PC-9 (cell line): ENCODE measurements at regions not wholly inside any gene's neighbourhood (a gene's known extent, or its start where the extent isn't known, plus 50 kb on each side); places are given as distances from the start of the nearest gene placed in this dataset.

ENCODE experiments used
- BruUV-seq: library from RNA; stranded (reverse); fragments of 400-500 nt; replicated peaks from 2 replicates; lab custom pipeline; 2021; lab: Mats Ljungman, UMichigan
- CTCF ChIA-PET: fragments of 300-600 bp; sonication (Branson Sonifier 250); formaldehyde crosslinking; loops from one replicate; lab custom pipeline; 2022; ENCODE audit warnings: antibody characterized with exemption; lab: Charles Lee
- POLR2A ChIA-PET: fragments of 300-600 bp; sonication (Branson Sonifier 250); formaldehyde crosslinking; loops from one replicate; lab custom pipeline; 2022; ENCODE audit warnings: antibody characterized with exemption; ENCODE audit not compliant: unreplicated experiment; lab: Charles Lee
- DNase-seq, 2 experiments: peaks; one replicate each; pipeline versions ENCODE4 v3.0.0 to v3.0.0-alpha.2; 2015 to 2022; ENCODE audit warnings: mixed read lengths in 1 of 2
- H2AFZ ChIP-seq: fragments of 200-600 bp; sonication (generic); 2 replicates; pipeline ENCODE4 v1.8.1; 2017; ENCODE audit warnings: antibody characterized with exemption
- H3F3A ChIP-seq: fragments of 200-600 bp; sonication (generic); 2 replicates; pipeline ENCODE4 v1.8.1; 2017; ENCODE audit warnings: antibody characterized with exemption, mild to moderate bottlenecking, low read depth; ENCODE audit not compliant: insufficient read depth
- H3K27ac ChIP-seq: fragments of 200-600 bp; sonication (generic); 2 replicates; pipeline ENCODE4 v1.6.1; 2016; ENCODE audit warnings: mixed run types
- H3K27me3 ChIP-seq: fragments of 200-600 bp; sonication (generic); 2 replicates; pipeline ENCODE4 v1.6.1; 2016; ENCODE audit warnings: low read depth, mixed run types; ENCODE audit not compliant: insufficient read depth
- H3K36me3 ChIP-seq: fragments of 200-600 bp; sonication (generic); 2 replicates; pipeline ENCODE4 v1.6.1; 2016; ENCODE audit warnings: low read depth, mixed run types
- H3K4me1 ChIP-seq: fragments of 200-600 bp; sonication (generic); replicated peaks from 2 replicates; pipeline ENCODE4 v1.6.1; 2016; ENCODE audit warnings: mixed run types; ENCODE audit not compliant: insufficient read depth
- H3K4me2 ChIP-seq: fragments of 200-600 bp; sonication (generic); 2 replicates; pipeline ENCODE4 v1.6.1; 2017; ENCODE audit warnings: mixed run types
- H3K4me3 ChIP-seq: fragments of 200-600 bp; sonication (generic); 2 replicates; pipeline ENCODE4 v1.6.1; 2016; ENCODE audit warnings: mixed run types
- H3K79me2 ChIP-seq: fragments of 200-600 bp; sonication (generic); 2 replicates; pipeline ENCODE4 v1.6.1; 2017; ENCODE audit warnings: low read depth, mixed run types
- H3K9me2 ChIP-seq: fragments of 200-600 bp; sonication (generic); 2 replicates; pipeline ENCODE4 v1.8.1; 2017; ENCODE audit warnings: mild to moderate bottlenecking; ENCODE audit not compliant: insufficient read depth
- H3K9me3 ChIP-seq: fragments of 200-600 bp; sonication (generic); 2 replicates; pipeline ENCODE4 v1.8.1; 2016; ENCODE audit warnings: low read depth; ENCODE audit not compliant: insufficient read depth
- H4K20me1 ChIP-seq: fragments of 200-600 bp; sonication (generic); 2 replicates; pipeline ENCODE4 v1.8.1; 2017; ENCODE audit not compliant: insufficient read depth
- EZH2 ChIP-seq: fragments of 200-600 bp; sonication (generic); IDR thresholded peaks from 2 replicates; pipeline ENCODE4 v1.8.0; 2017; ENCODE audit warnings: antibody characterized with exemption, low read depth
- intact Hi-C: fragments of 100-400 bp; cut with micrococcal nuclease; formaldehyde crosslinking; loops from one replicate; pipeline ENCODE4 v1.10.0; 2022; ENCODE audit not compliant: unreplicated experiment
- TF ChIP-seq, protein P1 (sequence below): fragments of 200-600 bp; sonication (generic); conservative IDR thresholded peaks from 2 replicates; pipeline ENCODE4 v1.6.1; 2017; ENCODE audit warnings: mixed run types, antibody characterized with exemption, mild to moderate bottlenecking, moderate library complexity

DNA sequence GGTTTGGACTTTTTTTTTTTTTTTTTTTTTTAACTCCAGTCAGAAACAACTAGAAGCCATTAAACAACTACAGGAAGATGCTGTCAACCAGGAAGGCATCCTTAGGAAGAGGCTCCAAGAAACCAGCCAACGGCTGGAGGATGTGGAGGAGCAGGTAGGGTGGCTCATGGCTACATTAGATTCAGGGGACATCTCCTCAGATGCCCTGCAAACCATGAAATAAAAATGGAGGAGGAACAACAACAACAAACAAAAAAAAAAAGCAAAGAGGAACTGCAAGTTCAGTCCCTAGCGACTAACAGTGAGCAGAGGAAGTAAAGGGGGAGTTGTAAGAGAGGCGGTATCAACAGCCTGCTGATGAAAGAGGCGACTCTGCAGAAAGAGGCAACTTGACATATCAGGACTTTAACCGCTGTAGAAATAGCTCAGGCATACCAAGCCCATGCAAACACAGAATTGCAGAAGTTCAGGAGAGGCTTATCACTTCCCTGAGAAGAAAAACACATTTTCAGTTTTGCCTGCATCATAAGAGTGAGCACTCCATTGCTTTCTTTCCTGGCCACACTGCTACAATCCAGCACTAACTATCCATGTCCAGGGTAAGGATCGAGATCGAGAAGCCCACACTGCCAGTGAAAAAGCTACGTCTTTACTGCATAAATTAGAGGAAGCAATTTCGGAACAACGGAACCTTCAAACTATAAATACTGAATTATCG is 103.5 kb upstream of the BCAT1 start:
- Histone ChIP-seq H3K4me1 (no peaks in the 10 kb centered on the region), H3K79me2 (no peaks in the 10 kb centered on the region), H2AFZ (no peak overlapping the region; the same call in 1 of the 2 replicates), H3K4me3 (no peak overlapping the region), H3K27me3 (0 out of 2 replicates have a peak, but pooled peaks cover 8% of the 10 kb centered on the region), H3K4me2 (no peak overlapping the region), H3K27ac (no peak overlapping the region), H3K9me3 (no peaks in the 10 kb centered on the region), H3F3A (no peaks in the 10 kb centered on the region), H3K36me3 (no peaks in the 10 kb centered on the region), H3K9me2 (no peaks in the 10 kb centered on the region), H4K20me1 (no peaks in the 10 kb centered on the region)
- ChIA-PET POLR2A (no interaction called here), CTCF (no interaction called here)
- BruUV-seq = no TSS peak
- no peak for DNase-seq
- TF ChIP-seq, protein P1, sequence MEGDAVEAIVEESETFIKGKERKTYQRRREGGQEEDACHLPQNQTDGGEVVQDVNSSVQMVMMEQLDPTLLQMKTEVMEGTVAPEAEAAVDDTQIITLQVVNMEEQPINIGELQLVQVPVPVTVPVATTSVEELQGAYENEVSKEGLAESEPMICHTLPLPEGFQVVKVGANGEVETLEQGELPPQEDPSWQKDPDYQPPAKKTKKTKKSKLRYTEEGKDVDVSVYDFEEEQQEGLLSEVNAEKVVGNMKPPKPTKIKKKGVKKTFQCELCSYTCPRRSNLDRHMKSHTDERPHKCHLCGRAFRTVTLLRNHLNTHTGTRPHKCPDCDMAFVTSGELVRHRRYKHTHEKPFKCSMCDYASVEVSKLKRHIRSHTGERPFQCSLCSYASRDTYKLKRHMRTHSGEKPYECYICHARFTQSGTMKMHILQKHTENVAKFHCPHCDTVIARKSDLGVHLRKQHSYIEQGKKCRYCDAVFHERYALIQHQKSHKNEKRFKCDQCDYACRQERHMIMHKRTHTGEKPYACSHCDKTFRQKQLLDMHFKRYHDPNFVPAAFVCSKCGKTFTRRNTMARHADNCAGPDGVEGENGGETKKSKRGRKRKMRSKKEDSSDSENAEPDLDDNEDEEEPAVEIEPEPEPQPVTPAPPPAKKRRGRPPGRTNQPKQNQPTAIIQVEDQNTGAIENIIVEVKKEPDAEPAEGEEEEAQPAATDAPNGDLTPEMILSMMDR = no peak
- no peak for TF ChIP-seq EZH2
- intact Hi-C loops = no loop called here

DNA sequence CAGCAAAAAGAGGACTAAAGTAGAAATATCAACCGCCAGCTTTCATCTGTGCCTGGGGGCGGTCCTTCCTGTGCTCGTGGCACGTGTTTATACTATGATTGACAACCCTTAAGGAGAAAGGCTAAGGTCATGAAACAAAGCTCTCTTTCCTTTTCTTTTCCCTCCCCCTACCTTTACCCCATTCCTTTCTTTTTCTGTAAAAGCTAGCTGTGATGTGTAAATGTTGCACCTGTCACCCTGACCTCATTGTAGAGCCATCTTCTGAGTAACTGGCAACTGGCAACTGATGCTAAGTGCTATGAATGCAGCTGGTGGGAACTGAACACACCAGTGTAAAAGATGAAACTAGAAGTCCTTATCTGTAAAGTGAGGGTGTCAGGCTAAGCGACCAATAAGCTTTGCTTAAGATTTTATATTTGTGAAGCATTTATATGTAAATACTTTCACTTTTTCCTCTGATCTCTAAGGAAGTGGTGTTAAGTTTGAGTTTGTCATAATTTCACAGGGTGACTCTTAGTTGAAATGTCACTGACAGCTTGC is 102.8 kb upstream of the BCAT1 start:
- no TSS peak for BruUV-seq
- H3K79me2 ChIP-seq = no peaks in the 10 kb centered on the region
- no peaks in the 10 kb centered on the region for H3K36me3 ChIP-seq
- ChIA-PET POLR2A (no interaction called here), CTCF (no interaction called here)
- TF ChIP-seq, protein P1 = no peak
- no peak for TF ChIP-seq EZH2
- H3F3A ChIP-seq = no peaks in the 10 kb centered on the region
- no peaks in the 10 kb centered on the region for H3K4me1 ChIP-seq
- no peak overlapping the region for H3K4me3 ChIP-seq
- H3K9me2 ChIP-seq = no peaks in the 10 kb centered on the region
- no peaks in the 10 kb centered on the region for H3K9me3 ChIP-seq
- no peak overlapping the region for H3K4me2 ChIP-seq
- H3K27me3 ChIP-seq = 0 out of 2 replicates have a peak, but pooled peaks cover 8% of the 10 kb centered on the region
- H4K20me1 ChIP-seq = no peaks in the 10 kb centered on the region
- H2AFZ ChIP-seq = no peak overlapping the region
- intact Hi-C loops = no loop called here
- DNase-seq = no peak
- no peak overlapping the region for H3K27ac ChIP-seq

DNA sequence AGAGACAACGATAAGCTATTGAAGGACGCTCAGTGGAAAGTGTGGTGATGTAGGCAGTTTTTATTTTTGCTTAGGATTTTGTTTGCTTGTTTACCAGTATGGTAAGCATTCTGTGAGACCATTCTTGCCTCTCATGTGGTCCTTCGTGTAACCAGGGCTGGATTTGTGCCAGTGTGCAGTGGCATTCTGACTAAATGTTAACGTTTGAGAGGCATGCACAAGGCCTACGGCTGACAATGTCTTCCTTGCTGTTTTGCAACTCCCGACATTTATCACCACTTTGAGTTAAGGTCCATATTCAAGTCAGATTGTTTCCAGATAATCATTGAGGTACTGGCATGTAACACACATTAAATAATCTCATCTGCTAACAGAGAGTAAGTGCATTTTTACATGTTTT is 102.3 kb upstream of the BCAT1 start:
- Histone ChIP-seq H3K9me2 (no peaks in the 10 kb centered on the region), H4K20me1 (no peaks in the 10 kb centered on the region), H3F3A (no peaks in the 10 kb centered on the region), H3K9me3 (no peaks in the 10 kb centered on the region), H2AFZ (no peak overlapping the region), H3K27ac (no peak overlapping the region), H3K27me3 (0 out of 2 replicates have a peak, but pooled peaks cover 8% of the 10 kb centered on the region), H3K36me3 (no peaks in the 10 kb centered on the region), H3K4me3 (no peak overlapping the region), H3K4me1 (no peaks in the 10 kb centered on the region), H3K79me2 (no peaks in the 10 kb centered on the region), H3K4me2 (no peak overlapping the region)
- intact Hi-C loops = no loop called here
- CTCF ChIA-PET = no interaction called here
- TF ChIP-seq, protein P1 = no peak
- DNase-seq = no peak
- no TSS peak for BruUV-seq
- POLR2A ChIA-PET = no interaction called here
